ENCODE measurements at regions not wholly inside any gene's neighbourhood (a gene's known extent, or its start where the extent isn't known, plus 50 kb on each side); places are given as distances from the start of the nearest gene placed in this dataset.

- TF ChIP-seq, protein P1, sequence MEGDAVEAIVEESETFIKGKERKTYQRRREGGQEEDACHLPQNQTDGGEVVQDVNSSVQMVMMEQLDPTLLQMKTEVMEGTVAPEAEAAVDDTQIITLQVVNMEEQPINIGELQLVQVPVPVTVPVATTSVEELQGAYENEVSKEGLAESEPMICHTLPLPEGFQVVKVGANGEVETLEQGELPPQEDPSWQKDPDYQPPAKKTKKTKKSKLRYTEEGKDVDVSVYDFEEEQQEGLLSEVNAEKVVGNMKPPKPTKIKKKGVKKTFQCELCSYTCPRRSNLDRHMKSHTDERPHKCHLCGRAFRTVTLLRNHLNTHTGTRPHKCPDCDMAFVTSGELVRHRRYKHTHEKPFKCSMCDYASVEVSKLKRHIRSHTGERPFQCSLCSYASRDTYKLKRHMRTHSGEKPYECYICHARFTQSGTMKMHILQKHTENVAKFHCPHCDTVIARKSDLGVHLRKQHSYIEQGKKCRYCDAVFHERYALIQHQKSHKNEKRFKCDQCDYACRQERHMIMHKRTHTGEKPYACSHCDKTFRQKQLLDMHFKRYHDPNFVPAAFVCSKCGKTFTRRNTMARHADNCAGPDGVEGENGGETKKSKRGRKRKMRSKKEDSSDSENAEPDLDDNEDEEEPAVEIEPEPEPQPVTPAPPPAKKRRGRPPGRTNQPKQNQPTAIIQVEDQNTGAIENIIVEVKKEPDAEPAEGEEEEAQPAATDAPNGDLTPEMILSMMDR (IDR thresholded peaks at IDR 0.05; ENCODE audit: extremely low read depth in 1 of 2, insufficient read depth in 1 of 2, low read depth in 1 of 2, low read length in 2 of 2): no peak
- TF ChIP-seq MAX (IDR thresholded peaks at IDR 0.05; ENCODE audit: insufficient read depth, insufficient read length): no peak
- TF ChIP-seq POLR2AphosphoS5 (IDR thresholded peaks at IDR 0.05; ENCODE audit: insufficient read depth, low read depth, low read length): no peak
- no peak for TF ChIP-seq POLR2A (IDR thresholded peaks at IDR 0.05; ENCODE audit: low read depth, low read length)
- TF ChIP-seq EZH2 (IDR thresholded peaks at IDR 0.05; ENCODE audit: borderline replicate concordance, low read depth, low read length, severe bottlenecking): no peak
- no peak for TF ChIP-seq GATA2 (IDR thresholded peaks at IDR 0.05; ENCODE audit: insufficient read depth, insufficient read length, low read depth, low read length)
- TF ChIP-seq MYC (IDR thresholded peaks at IDR 0.05; ENCODE audit: low read depth, low read length): no peak
Observed at GRCh38 chr7:86964973-86965726, 94.3 kb downstream of the ELAPOR2 start.

Data from endothelial cell of umbilical vein (primary cell).